ENCODE measurements at regions not wholly inside any gene's neighbourhood (a gene's known extent, or its start where the extent isn't known, plus 50 kb on each side); places are given as distances from the start of the nearest gene placed in this dataset.

- Histone ChIP-seq H3K9me3 (no peaks in the 10 kb centered on the region), H3K27ac (no peak overlapping the region), H3K4me1 (no peaks in the 10 kb centered on the region), H3K27me3 (ENCODE audit: insufficient read depth in 3 of 3, low read length in 2 of 3) (no peaks in the 10 kb centered on the region), H3K36me3 (ENCODE audit: insufficient read depth in 1 of 2, low read depth in 1 of 2) (no peaks in the 10 kb centered on the region), H3K4me3 (no peak overlapping the region)
- 61 to 72% (median 63%) methylated on average over 8 of the region's 8 CpGs for WGBS, 3 donors
- TF ChIP-seq, protein P1, sequence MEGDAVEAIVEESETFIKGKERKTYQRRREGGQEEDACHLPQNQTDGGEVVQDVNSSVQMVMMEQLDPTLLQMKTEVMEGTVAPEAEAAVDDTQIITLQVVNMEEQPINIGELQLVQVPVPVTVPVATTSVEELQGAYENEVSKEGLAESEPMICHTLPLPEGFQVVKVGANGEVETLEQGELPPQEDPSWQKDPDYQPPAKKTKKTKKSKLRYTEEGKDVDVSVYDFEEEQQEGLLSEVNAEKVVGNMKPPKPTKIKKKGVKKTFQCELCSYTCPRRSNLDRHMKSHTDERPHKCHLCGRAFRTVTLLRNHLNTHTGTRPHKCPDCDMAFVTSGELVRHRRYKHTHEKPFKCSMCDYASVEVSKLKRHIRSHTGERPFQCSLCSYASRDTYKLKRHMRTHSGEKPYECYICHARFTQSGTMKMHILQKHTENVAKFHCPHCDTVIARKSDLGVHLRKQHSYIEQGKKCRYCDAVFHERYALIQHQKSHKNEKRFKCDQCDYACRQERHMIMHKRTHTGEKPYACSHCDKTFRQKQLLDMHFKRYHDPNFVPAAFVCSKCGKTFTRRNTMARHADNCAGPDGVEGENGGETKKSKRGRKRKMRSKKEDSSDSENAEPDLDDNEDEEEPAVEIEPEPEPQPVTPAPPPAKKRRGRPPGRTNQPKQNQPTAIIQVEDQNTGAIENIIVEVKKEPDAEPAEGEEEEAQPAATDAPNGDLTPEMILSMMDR (IDR thresholded peaks at IDR 0.05) = no peak
- intact Hi-C loops (cut with DNase I) = no loop called here
- ATAC-seq = no peak
- no peak for DNase-seq
Measured at GRCh38 chr5:56699538-56699937, 115.8 kb upstream of the MAP3K1 start.

- Histone ChIP-seq H3K36me3 (ENCODE audit: insufficient read depth in 1 of 2, low read depth in 1 of 2) (no peaks in the 10 kb centered on the region), H3K9me3 (no peaks in the 10 kb centered on the region), H3K4me3 (no peak overlapping the region), H3K27ac (no peak overlapping the region), H3K27me3 (ENCODE audit: insufficient read depth in 3 of 3, low read length in 2 of 3) (no peaks in the 10 kb centered on the region), H3K4me1 (no peaks in the 10 kb centered on the region)
- DNase-seq (no peak), ATAC-seq (no peak)
- WGBS, 3 donors = 28 to 38% (median 31%) methylated on average over 5 of the region's 5 CpGs
- intact Hi-C loops (cut with DNase I) = no loop called here
- TF ChIP-seq, protein P1 (IDR thresholded peaks at IDR 0.05) = no peak
Measured at GRCh38 chr5:56698463-56699381, 116.6 kb upstream of the MAP3K1 start.

GRCh38 chr5:56696900-56697299 lies 118.4 kb upstream of the MAP3K1 start:
- Histone ChIP-seq H3K36me3 (ENCODE audit: insufficient read depth in 1 of 2, low read depth in 1 of 2) (no peaks in the 10 kb centered on the region), H3K27ac (no peak overlapping the region), H3K9me3 (no peaks in the 10 kb centered on the region), H3K4me1 (no peaks in the 10 kb centered on the region), H3K4me3 (no peak overlapping the region), H3K27me3 (ENCODE audit: insufficient read depth in 3 of 3, low read length in 2 of 3) (no peaks in the 10 kb centered on the region)
- intact Hi-C loops (cut with DNase I) = no loop called here
- TF ChIP-seq, protein P1 (IDR thresholded peaks at IDR 0.05) = no peak
- WGBS, 3 donors = 24 to 49% (median 25%) methylated on average over 1 of the region's 1 CpG
- DNase-seq (no peak), ATAC-seq (no peak)

GRCh38 chr5:56693220-56693579 lies 122.1 kb upstream of the MAP3K1 start:
- H3K4me3 ChIP-seq = no peak overlapping the region
- H3K27me3 ChIP-seq (ENCODE audit: insufficient read depth in 3 of 3, low read length in 2 of 3) = no peaks in the 10 kb centered on the region
- no peaks in the 10 kb centered on the region for H3K36me3 ChIP-seq (ENCODE audit: insufficient read depth in 1 of 2, low read depth in 1 of 2)
- no peaks in the 10 kb centered on the region for H3K9me3 ChIP-seq
- no peak for ATAC-seq
- no peaks in the 10 kb centered on the region for H3K4me1 ChIP-seq
- no peak overlapping the region for H3K27ac ChIP-seq
- 92 to 95% (median 92%) methylated on average over 5 of the region's 5 CpGs for WGBS, 3 donors
- intact Hi-C loops (cut with DNase I) = no loop called here
- DNase-seq = no peak
- TF ChIP-seq, protein P1 (IDR thresholded peaks at IDR 0.05) = no peak

Measured in psoas muscle (tissue), 7 donors.